PC-9 (cell line): ENCODE measurements at regions not wholly inside any gene's neighbourhood (a gene's known extent, or its start where the extent isn't known, plus 50 kb on each side); places are given as distances from the start of the nearest gene placed in this dataset.

ENCODE experiments used
- BruUV-seq: library from RNA; stranded (reverse); fragments of 400-500 nt; replicated peaks from 2 replicates; lab custom pipeline; 2021; lab: Mats Ljungman, UMichigan
- CTCF ChIA-PET: fragments of 300-600 bp; sonication (Branson Sonifier 250); formaldehyde crosslinking; loops from one replicate; lab custom pipeline; 2022; ENCODE audit warnings: antibody characterized with exemption; lab: Charles Lee
- POLR2A ChIA-PET: fragments of 300-600 bp; sonication (Branson Sonifier 250); formaldehyde crosslinking; loops from one replicate; lab custom pipeline; 2022; ENCODE audit warnings: antibody characterized with exemption; ENCODE audit not compliant: unreplicated experiment; lab: Charles Lee
- DNase-seq, 2 experiments: peaks; one replicate each; pipeline versions ENCODE4 v3.0.0 to v3.0.0-alpha.2; 2015 to 2022; ENCODE audit warnings: mixed read lengths in 1 of 2
- H2AFZ ChIP-seq: fragments of 200-600 bp; sonication (generic); 2 replicates; pipeline ENCODE4 v1.8.1; 2017; ENCODE audit warnings: antibody characterized with exemption
- H3F3A ChIP-seq: fragments of 200-600 bp; sonication (generic); 2 replicates; pipeline ENCODE4 v1.8.1; 2017; ENCODE audit warnings: antibody characterized with exemption, mild to moderate bottlenecking, low read depth; ENCODE audit not compliant: insufficient read depth
- H3K27ac ChIP-seq: fragments of 200-600 bp; sonication (generic); 2 replicates; pipeline ENCODE4 v1.6.1; 2016; ENCODE audit warnings: mixed run types
- H3K27me3 ChIP-seq: fragments of 200-600 bp; sonication (generic); 2 replicates; pipeline ENCODE4 v1.6.1; 2016; ENCODE audit warnings: low read depth, mixed run types; ENCODE audit not compliant: insufficient read depth
- H3K36me3 ChIP-seq: fragments of 200-600 bp; sonication (generic); 2 replicates; pipeline ENCODE4 v1.6.1; 2016; ENCODE audit warnings: low read depth, mixed run types
- H3K4me1 ChIP-seq: fragments of 200-600 bp; sonication (generic); replicated peaks from 2 replicates; pipeline ENCODE4 v1.6.1; 2016; ENCODE audit warnings: mixed run types; ENCODE audit not compliant: insufficient read depth
- H3K4me2 ChIP-seq: fragments of 200-600 bp; sonication (generic); 2 replicates; pipeline ENCODE4 v1.6.1; 2017; ENCODE audit warnings: mixed run types
- H3K4me3 ChIP-seq: fragments of 200-600 bp; sonication (generic); 2 replicates; pipeline ENCODE4 v1.6.1; 2016; ENCODE audit warnings: mixed run types
- H3K79me2 ChIP-seq: fragments of 200-600 bp; sonication (generic); 2 replicates; pipeline ENCODE4 v1.6.1; 2017; ENCODE audit warnings: low read depth, mixed run types
- H3K9me2 ChIP-seq: fragments of 200-600 bp; sonication (generic); 2 replicates; pipeline ENCODE4 v1.8.1; 2017; ENCODE audit warnings: mild to moderate bottlenecking; ENCODE audit not compliant: insufficient read depth
- H3K9me3 ChIP-seq: fragments of 200-600 bp; sonication (generic); 2 replicates; pipeline ENCODE4 v1.8.1; 2016; ENCODE audit warnings: low read depth; ENCODE audit not compliant: insufficient read depth
- H4K20me1 ChIP-seq: fragments of 200-600 bp; sonication (generic); 2 replicates; pipeline ENCODE4 v1.8.1; 2017; ENCODE audit not compliant: insufficient read depth
- EZH2 ChIP-seq: fragments of 200-600 bp; sonication (generic); IDR thresholded peaks from 2 replicates; pipeline ENCODE4 v1.8.0; 2017; ENCODE audit warnings: antibody characterized with exemption, low read depth
- intact Hi-C: fragments of 100-400 bp; cut with micrococcal nuclease; formaldehyde crosslinking; loops from one replicate; pipeline ENCODE4 v1.10.0; 2022; ENCODE audit not compliant: unreplicated experiment
- TF ChIP-seq, protein P1 (sequence below): fragments of 200-600 bp; sonication (generic); conservative IDR thresholded peaks from 2 replicates; pipeline ENCODE4 v1.6.1; 2017; ENCODE audit warnings: mixed run types, antibody characterized with exemption, mild to moderate bottlenecking, moderate library complexity

DNA sequence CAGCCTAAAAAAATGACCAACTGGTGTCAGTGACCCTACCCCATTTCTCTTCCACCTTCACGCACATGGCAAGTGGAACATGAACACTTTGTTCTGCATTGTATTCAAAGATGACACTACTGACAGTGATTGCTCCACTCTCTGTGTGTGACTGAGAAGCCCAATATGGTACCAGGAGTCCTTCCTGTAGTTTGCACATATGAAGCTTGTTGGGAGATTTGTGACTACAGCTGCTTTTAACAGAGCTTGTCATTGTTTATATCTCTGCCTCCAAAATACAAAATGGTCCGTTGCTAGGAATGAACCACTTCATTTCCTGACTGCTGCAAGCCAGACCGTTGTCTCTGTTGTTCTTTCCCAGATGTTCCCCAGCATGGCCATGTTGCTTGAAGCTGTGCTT is 140.3 kb upstream of the TCF21 start:
- H3F3A ChIP-seq: peaks cover 27% of the 10 kb centered on the region
- H3K9me2 ChIP-seq: 0 out of 2 replicates have a peak, but pooled peaks cover 3% of the 10 kb centered on the region
- no TSS peak for BruUV-seq
- H2AFZ ChIP-seq: no peak overlapping the region
- no peak for DNase-seq
- H3K4me2 ChIP-seq: no peak overlapping the region
- POLR2A ChIA-PET: interaction anchor here (0.6 to 0.7 kb wide), 3 partner anchors 15 to 254 kb away, joined by 3 to 5 read pairs (median 3); no protein-coding TSS in a partner anchor
- H3K4me1 ChIP-seq: peaks cover 21% of the 10 kb centered on the region
- no peaks in the 10 kb centered on the region for H3K36me3 ChIP-seq
- no peaks in the 10 kb centered on the region for H3K79me2 ChIP-seq
- CTCF ChIA-PET: no interaction called here
- intact Hi-C loops: loop anchor here (5.0 to 10.0 kb wide), 5 partner anchors 89 to 1794 kb away; partner anchors contain the start of gene CCN2
- no peak overlapping the region for H3K4me3 ChIP-seq
- H3K27me3 ChIP-seq: no peaks in the 10 kb centered on the region
- no peak overlapping the region for H3K27ac ChIP-seq
- TF ChIP-seq EZH2: no peak
- TF ChIP-seq, protein P1, sequence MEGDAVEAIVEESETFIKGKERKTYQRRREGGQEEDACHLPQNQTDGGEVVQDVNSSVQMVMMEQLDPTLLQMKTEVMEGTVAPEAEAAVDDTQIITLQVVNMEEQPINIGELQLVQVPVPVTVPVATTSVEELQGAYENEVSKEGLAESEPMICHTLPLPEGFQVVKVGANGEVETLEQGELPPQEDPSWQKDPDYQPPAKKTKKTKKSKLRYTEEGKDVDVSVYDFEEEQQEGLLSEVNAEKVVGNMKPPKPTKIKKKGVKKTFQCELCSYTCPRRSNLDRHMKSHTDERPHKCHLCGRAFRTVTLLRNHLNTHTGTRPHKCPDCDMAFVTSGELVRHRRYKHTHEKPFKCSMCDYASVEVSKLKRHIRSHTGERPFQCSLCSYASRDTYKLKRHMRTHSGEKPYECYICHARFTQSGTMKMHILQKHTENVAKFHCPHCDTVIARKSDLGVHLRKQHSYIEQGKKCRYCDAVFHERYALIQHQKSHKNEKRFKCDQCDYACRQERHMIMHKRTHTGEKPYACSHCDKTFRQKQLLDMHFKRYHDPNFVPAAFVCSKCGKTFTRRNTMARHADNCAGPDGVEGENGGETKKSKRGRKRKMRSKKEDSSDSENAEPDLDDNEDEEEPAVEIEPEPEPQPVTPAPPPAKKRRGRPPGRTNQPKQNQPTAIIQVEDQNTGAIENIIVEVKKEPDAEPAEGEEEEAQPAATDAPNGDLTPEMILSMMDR: no peak
- peaks cover 16% of the 10 kb centered on the region; the same call in 1 of the 2 replicates for H3K9me3 ChIP-seq
- no peaks in the 10 kb centered on the region for H4K20me1 ChIP-seq

DNA sequence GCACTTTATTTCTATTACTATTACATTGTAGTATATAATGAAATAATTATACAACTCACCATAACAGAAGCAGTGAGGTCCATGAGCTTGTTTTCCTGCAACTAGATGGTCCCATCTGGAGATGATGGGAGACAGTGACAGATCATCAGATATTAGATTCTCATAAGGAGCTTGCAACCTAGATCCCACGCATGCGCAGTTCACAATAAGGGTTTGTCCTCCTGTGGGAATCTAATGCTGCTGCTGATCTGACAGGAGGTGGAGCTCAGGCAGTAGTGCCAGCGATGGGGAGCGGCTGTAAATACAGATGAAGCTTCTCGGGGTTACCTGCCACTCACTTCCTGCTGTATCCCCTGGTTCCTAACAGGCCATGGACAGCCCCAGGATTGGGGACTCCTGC is 139.5 kb upstream of the TCF21 start:
- no peaks in the 10 kb centered on the region for H3K27me3 ChIP-seq
- DNase-seq: no peak
- intact Hi-C loops: loop anchor here (5.0 to 10.0 kb wide), 5 partner anchors 88 to 1795 kb away; partner anchors contain the start of gene CCN2
- H2AFZ ChIP-seq: no peak overlapping the region
- no TSS peak for BruUV-seq
- H3K79me2 ChIP-seq: no peaks in the 10 kb centered on the region
- H3K4me2 ChIP-seq: no peak overlapping the region
- H4K20me1 ChIP-seq: no peaks in the 10 kb centered on the region
- no peak overlapping the region for H3K27ac ChIP-seq
- ChIA-PET CTCF (no interaction called here), POLR2A (no interaction called here)
- no peaks in the 10 kb centered on the region for H3K36me3 ChIP-seq
- TF ChIP-seq, protein P1: no peak
- no peak for TF ChIP-seq EZH2
- peaks cover 16% of the 10 kb centered on the region; the same call in 1 of the 2 replicates for H3K9me3 ChIP-seq
- H3K4me1 ChIP-seq: peaks cover 19% of the 10 kb centered on the region
- H3K9me2 ChIP-seq: 0 out of 2 replicates have a peak, but pooled peaks cover 8% of the 10 kb centered on the region
- no peak overlapping the region for H3K4me3 ChIP-seq
- peaks cover 27% of the 10 kb centered on the region for H3F3A ChIP-seq

DNA sequence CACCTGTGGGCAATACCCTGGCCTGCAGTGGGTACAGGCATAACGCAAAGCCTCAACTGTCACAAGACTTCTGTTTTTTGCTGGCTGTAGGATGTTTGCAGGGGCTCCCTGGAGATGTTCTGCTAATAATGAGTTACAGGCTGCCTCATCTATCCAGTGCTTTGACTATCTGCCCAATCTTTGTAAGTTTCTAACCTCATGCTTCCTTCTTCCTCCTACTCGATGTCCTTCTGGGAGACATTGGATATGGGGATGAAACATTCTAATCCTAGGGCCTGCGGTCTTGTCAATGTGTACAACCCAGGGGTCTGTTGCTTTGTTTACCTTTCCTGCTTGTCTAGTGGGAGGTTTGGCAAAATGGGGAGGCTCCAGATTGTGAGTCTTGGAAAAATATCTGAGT is 136.8 kb upstream of the TCF21 start:
- intact Hi-C loops: no loop called here
- no peaks in the 10 kb centered on the region for H3K4me1 ChIP-seq
- H3K4me2 ChIP-seq: no peak overlapping the region
- CTCF ChIA-PET: no interaction called here
- H3K9me2 ChIP-seq: 0 out of 2 replicates have a peak, but pooled peaks cover 11% of the 10 kb centered on the region
- no peak overlapping the region for H3K27ac ChIP-seq
- H3K27me3 ChIP-seq: no peaks in the 10 kb centered on the region
- H3K9me3 ChIP-seq: peaks cover 9% of the 10 kb centered on the region; the same call in 1 of the 2 replicates
- peaks cover 3% of the 10 kb centered on the region; the same call in 1 of the 2 replicates for H3F3A ChIP-seq
- no peaks in the 10 kb centered on the region for H3K36me3 ChIP-seq
- no peaks in the 10 kb centered on the region for H4K20me1 ChIP-seq
- no peak overlapping the region for H2AFZ ChIP-seq
- POLR2A ChIA-PET: no interaction called here
- DNase-seq: no peak
- H3K79me2 ChIP-seq: no peaks in the 10 kb centered on the region
- no peak overlapping the region for H3K4me3 ChIP-seq
- no peak for TF ChIP-seq EZH2
- TF ChIP-seq, protein P1: no peak
- BruUV-seq: no TSS peak
